ENCODE measurements at regions not wholly inside any gene's neighbourhood (a gene's known extent, or its start where the extent isn't known, plus 50 kb on each side); places are given as distances from the start of the nearest gene placed in this dataset.
"Not testable (repeated sequence)": the region's sequence is repeated elsewhere in the genome, so short reads cannot be mapped to it uniquely, and the experiment has no call there.

DNA sequence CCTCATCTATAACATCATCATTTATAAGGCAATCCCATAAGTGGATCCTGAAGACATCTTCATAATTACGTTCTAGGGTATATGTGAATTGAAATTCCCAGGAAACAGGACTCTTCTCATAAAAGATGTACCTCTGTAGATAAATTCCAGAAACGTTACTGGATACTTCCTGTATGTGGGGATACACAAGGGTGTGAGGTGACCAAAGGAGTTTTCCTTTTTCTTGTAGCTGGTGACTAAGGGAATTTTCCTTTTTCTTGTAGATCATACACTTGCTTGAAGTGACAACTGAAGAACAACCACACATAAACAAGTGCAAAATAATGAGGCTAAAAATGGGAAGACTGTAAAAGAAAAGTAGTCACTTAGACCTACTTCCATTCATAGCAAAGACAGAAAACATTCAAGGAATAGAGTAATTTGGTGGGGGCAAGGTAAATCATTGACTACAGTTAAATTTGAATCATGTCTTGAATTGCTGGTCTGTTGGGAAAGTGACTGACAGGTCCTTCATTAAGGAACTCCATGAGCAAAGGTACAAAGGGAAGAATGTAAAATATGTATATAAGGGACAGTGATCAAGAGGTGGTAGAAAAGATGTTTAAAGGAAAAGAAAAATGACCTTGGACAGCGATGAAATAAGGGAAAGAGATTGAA is 53.2 kb upstream of the UBE2E3 start:
- DNase-seq = no peak

DNA sequence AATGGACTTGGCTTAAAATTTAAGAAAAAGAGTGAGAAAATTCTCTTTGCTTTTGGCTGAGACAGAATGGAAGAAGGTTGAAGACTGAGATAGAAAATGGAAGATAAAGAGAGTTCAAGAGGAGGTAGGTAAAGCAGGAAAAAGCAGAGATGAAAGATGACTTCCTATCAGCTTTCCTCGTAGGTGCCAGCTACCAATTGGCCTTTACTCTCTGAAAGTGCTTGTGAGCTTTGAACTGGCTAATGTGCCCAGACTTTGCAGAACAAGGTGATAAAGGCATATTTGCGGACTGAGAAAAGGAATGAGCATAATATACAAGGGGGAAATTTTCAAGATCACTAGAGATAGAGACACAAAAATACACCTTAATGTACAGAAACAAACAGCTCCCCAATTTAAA is 54.7 kb upstream of the UBE2E3 start:
- no peak for DNase-seq

DNA sequence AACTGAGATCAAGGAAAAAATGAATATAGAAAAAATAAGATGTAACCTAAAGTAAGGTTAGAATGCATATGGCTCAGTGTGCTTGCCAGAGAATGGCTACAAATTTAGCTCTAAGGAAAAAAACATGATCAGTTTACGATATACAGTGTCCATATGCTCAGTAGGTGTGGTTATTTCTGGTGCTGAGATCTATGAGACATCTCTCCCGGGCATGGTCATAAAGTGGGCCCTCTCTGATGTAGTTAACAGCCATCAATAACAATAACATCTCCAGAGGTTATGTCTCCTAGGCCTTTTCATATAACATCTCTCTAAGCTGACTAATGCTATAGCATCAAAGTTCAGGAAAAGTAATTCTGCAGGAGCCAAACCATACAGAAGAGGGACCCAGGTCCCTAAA is 56.3 kb upstream of the UBE2E3 start:
- no peak for DNase-seq

GRCh38 chr2:180910831-180911665 is 69.4 kb upstream of the UBE2E3 start:
- no peak for DNase-seq

DNA sequence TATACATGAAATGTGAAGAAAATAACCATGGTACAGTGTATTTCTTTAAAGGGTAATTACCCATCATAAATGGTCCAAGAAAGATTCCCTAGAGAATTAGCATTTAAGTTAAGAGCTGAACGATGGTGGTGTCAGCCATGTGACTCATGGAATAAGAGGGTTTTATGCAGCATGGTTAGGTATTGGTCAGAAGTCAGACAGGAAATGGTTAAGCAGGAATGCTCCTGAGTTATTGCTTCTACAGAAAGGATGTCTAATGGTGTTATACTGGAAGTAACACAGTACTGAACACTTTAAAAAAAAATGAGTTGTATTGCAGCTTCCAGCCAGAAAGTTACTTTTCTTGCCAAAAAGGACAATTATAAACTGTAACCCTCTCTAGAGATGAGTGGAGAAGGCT is 72.7 kb upstream of the UBE2E3 start:
- DNase-seq = no peak

GRCh38 chr2:180905461-180905860 is 74.9 kb upstream of the UBE2E3 start:
- no peak for DNase-seq

GRCh38 chr2:180905002-180905401 is 75.4 kb upstream of the UBE2E3 start:
- DNase-seq = no peak

- DNase-seq = no peak
These were observed 79.1 kb upstream of the UBE2E3 start for GRCh38 chr2:180901331-180901730.

DNA sequence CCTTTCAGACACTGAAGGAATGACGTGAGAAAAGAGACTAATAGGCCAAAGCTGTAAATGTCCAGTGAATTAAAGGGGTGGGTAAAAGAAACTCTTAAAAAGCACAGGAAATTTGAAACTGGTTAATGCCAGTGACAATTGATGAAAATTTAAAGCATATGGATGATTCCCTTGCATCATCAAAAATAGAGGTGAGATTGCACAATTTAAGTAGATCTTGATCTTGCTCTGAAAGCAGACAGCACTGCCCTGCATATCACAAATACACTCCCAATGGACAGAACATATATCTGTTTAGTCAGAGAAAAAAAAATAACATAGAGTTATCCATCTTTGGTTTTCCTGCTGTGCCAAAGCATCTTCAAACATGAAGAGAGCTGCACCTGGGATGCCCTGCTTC is 86.7 kb upstream of the UBE2E3 start:
- no peak for DNase-seq

GRCh38 chr2:180892091-180892490 is 88.3 kb upstream of the UBE2E3 start:
- DNase-seq = no peak

DNA sequence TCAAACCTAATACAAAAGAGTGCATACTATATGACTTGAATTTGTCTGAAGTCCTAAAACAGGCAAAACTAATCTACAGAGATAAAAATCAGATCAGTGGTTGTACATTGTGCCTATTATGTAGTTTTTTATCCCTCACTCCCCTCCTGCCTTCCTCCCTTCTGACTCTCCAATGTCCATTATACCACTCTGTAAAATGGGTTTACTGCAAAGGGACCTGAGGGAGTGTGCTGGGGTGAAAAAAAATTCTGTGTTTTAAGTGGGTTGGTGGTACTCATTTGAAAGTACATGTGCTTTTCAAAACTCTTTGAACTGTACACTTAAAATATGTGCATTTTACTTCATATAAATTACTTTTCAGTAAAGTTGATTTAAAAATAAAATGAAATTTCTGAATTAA is 89.0 kb upstream of the UBE2E3 start:
- no peak for DNase-seq

DNA sequence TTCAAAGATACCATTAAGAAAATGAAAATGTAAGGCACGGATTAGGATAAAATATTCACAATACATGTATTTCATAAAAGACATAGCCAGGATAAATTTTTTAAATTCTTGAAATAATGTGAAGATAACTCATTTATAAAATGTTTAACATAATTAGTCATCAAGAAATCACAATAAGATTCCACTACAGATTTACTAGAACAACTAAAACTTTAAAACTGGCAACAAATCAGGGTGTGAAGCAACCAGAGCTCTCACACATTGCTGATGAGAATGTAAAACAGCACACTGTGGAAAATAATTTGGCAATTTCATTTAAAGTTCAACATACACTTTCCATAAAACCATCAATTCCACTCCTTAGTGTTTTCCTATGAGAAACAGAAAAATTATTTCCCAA is 89.6 kb upstream of the UBE2E3 start:
- DNase-seq = no peak

DNA sequence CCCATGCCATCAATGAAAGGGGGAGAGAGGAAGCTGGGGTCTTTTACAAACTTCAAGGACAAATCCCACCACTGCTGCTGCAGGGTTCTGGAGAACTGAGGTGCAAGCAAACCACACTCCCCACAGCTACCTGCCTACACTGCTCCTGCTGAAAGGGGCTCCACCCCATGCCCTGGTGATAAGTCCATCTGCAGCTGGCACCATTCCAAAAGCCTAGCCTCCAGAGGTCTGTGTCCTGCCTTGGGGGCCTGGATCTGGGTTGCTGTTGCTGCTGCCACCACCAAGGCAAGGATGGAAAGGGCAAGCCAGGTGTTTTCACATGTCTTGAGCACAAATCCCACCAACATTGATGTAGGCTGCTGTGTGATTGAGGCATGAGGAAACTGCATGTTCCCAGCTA is 97.4 kb upstream of the UBE2E3 start:
- no peak for DNase-seq

DNA sequence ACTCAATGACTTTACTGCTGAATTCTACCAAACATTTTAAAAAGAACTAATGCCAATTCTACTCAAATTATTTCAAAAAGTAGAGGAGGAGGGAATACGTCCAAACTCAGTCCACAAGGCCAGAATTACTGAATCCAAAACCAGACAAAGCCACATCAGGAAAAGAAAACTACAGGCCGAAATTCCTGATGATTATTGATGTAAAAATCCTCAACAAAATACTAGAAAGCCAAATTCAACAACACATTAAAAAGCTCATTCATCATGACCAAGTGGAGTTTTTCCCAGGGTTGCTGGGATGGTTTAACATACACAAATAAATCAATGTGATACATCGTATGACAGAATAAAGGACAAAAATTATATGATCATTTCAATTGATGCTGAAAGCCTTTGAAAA is 103.9 kb upstream of the UBE2E3 start:
- DNase-seq = no peak

DNA sequence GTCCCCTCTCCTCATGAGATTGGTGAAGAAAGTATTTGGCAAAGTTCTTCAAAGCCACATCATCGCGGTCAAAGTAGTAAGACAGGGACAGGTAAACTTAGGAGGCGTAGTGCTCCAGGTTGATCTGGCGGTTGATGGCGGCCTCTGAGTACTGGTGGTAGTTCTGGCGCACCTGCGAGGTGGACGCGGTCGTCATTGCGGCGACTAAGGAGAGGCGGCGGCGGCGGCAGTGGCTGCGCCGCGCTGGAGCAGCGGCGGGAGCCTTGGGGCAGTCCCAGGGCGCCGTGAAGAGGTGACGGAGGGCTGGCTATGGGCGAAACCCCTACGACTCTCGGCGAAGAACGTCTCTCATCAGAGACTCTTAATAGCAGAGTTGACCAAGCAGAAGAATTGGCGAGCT is 107.2 kb upstream of the UBE2E3 start:
- DNase-seq = no peak

- not testable (repeated sequence) for DNase-seq
These were observed 107.6 kb upstream of the UBE2E3 start for GRCh38 chr2:180872781-180873180.

DNA sequence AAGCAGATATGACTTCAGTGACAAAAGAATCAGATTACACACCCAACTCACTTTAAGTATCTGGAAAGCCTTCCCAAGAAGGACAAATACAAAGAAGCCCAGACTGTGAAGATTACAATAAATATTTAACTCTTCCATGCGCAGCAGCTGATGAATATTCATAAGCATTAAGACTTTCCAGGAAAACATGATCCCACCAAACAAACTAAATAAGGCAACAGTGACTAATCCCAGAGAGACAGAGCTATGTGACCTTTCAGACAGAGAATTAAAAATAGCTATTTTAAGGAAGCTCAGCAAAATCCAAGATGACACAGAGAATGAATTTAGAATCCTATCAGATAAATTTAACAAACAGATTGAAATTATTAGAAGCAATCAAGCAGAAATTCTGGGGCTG is 108.2 kb upstream of the UBE2E3 start:
- no peak for DNase-seq

- DNase-seq = no peak
These were observed 108.8 kb upstream of the UBE2E3 start for GRCh38 chr2:180871649-180872048.

DNA sequence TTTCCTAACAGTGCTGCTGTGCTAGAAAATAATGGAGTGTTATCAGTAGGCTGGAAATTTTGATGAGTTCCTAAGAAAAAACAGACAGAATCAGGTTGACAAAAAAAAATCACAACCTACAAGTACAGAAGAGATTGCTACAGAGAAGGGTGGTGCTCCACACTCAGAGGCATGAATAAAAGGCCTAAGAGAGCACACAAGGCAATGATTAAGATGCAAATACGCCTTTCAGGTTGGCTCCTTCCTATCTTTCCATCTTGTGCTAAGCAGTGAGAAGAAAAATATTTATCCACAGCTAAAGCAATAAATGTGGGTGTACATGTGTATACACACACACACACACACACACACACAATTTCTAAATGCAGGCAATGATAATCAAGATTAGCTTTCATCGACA is 130.6 kb upstream of the UBE2E3 start:
- no peak for DNase-seq

- DNase-seq = no peak
These were observed 132.0 kb upstream of the UBE2E3 start for GRCh38 chr2:180848393-180848792.

GRCh38 chr2:180846756-180847472 is 133.5 kb upstream of the UBE2E3 start:
- DNase-seq = no peak

DNA sequence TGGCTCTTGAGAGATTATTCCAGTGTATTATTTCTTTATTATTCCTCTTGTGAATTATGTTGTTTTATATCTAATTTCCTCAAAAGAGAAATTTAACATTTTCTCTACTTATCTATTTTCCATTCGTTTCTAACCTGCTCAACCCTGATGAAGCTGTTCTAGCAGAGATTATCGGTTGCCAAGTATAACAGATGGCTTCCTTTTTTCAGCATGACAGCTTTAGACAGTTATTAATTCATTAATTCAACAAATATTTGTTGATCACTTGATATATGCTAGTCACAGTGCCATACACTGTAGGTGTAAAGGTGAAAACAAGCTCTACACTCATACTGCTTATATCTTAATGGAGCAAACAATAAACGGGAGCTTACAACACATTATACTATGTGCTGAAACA is 137.9 kb upstream of the UBE2E3 start:
- no peak for DNase-seq

DNA sequence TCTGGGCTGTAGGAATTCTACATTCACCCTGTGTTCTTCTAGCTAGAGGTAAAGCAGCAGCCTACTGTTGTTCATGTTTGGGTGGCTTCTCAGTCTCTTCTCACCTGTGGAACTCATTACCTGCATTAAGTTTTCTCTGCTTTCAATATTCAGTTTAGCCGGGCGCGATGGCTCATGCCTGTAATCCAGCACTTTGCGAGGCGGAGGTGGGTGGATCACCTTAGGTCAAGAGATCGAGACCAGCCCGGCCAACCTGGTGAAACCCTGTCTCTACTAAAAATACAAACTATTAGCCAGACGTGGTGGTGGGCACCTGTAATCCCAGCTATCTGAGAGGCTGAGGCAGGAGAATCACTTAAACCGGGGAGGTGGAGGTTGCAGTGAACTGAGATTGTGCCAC is 139.8 kb upstream of the UBE2E3 start:
- DNase-seq = no peak

- DNase-seq = no peak
These were observed 150.6 kb upstream of the UBE2E3 start for GRCh38 chr2:180829836-180830235.

Measured in activated naive CD4-positive, alpha-beta T cell treated with Interleukin-2 at 50 U/mL for 16 hours (primary cell).